Activated CD4-positive, alpha-beta T cell treated with anti-CD3 and anti-CD28 coated beads, Interleukin-2, amount 10 ng/mL, durations not matched to agents 7 days and 5 days (primary cell): ENCODE measurements at regions not wholly inside any gene's neighbourhood (a gene's known extent, or its start where the extent isn't known, plus 50 kb on each side); places are given as distances from the start of the nearest gene placed in this dataset.

Experiments used
- CTCF ChIA-PET: fragments of 350-600 bp; sonication (Branson Sonifier 250); formaldehyde crosslinking; loops from one replicate; lab custom pipeline; 2021; ENCODE audit warnings: antibody characterized with exemption; lab: Charles Lee
- POLR2A ChIA-PET: fragments of 350-600 bp; sonication (Branson Sonifier 250); formaldehyde crosslinking; loops from one replicate; lab custom pipeline; 2021; ENCODE audit warnings: antibody characterized with exemption; lab: Charles Lee
- DNase-seq: peaks from one replicate; pipeline ENCODE4 v3.0.0-alpha.2; 2020
- H3K27ac Mint-ChIP-seq: one replicate; pipeline ENCODE4 v1.8.0; 2021; ENCODE audit warnings: mild to moderate bottlenecking, moderate library complexity, mixed read lengths
- H3K27me3 Mint-ChIP-seq: one replicate; pipeline ENCODE4 v1.8.0; 2021; ENCODE audit warnings: mixed read lengths
- H3K36me3 Mint-ChIP-seq: one replicate; pipeline ENCODE4 v1.8.0; 2021; ENCODE audit warnings: low read depth, mixed read lengths
- H3K4me1 Mint-ChIP-seq: one replicate; pipeline ENCODE4 v1.8.0; 2021; ENCODE audit warnings: mixed read lengths
- H3K4me3 Mint-ChIP-seq: one replicate; pipeline ENCODE4 v1.8.0; 2021; ENCODE audit warnings: mild to moderate bottlenecking, moderate library complexity, mixed read lengths
- H3K9me3 Mint-ChIP-seq: one replicate; pipeline ENCODE4 v1.8.0; 2021; ENCODE audit warnings: mixed read lengths

DNA sequence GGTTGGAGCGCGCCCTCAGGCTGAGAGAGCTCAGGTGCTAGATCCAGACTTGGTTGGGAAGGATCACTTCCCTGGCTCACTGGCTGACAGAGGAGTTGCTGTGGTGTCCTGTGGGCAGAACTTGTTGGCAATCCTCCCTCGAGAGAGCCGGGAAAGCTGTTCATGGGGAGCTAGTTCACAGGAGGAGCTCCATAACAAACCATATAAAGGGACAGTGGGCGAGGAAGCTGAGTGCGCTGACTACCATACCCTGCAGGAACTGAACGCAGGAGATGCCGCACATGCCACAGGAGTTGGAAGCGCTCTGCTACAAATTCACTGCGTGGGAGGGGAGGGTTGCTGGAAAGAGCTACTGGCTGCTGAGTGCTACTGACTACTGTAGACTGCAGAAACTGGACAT, 243.2 kb downstream of the OGFRL1 start:
- Mint-ChIP-seq H3K4me3 (no peak overlapping the region), H3K27ac (no peak overlapping the region), H3K27me3 (peaks cover 2% of the 10 kb centered on the region), H3K4me1 (no peaks in the 10 kb centered on the region), H3K9me3 (no peaks in the 10 kb centered on the region), H3K36me3 (no peaks in the 10 kb centered on the region)
- DNase-seq, result no peak
- ChIA-PET POLR2A (interaction anchor here (0.6 kb wide), 1 partner anchor 58 kb away, joined by 6 read pairs; no protein-coding TSS in a partner anchor), CTCF (no interaction called here)

DNA sequence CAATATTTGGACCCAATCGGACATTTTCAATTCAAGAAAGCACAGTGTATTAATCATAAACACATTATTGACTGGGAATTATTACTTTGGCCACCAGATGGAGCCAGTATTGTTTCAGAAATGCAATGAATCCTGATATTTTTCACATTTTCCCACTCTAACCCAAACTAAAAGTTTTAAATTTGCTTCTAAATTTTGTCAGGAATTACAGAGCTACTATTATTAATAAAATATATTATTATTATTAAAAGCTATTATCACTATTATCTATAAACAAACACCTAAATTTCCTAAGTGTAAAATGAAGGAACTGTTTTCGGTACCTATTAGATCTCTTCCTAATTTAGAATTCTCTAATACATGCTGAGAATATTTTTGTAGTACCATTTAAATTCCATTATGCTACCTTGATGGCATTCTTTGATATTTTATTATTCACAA, 245.3 kb downstream of the OGFRL1 start:
- ChIA-PET POLR2A (no interaction called here), CTCF (no interaction called here)
- Mint-ChIP-seq H3K27me3 (peaks cover 2% of the 10 kb centered on the region), H3K4me3 (no peak overlapping the region), H3K36me3 (no peaks in the 10 kb centered on the region), H3K4me1 (no peaks in the 10 kb centered on the region), H3K9me3 (no peaks in the 10 kb centered on the region), H3K27ac (no peak overlapping the region)
- DNase-seq, result no peak

DNA sequence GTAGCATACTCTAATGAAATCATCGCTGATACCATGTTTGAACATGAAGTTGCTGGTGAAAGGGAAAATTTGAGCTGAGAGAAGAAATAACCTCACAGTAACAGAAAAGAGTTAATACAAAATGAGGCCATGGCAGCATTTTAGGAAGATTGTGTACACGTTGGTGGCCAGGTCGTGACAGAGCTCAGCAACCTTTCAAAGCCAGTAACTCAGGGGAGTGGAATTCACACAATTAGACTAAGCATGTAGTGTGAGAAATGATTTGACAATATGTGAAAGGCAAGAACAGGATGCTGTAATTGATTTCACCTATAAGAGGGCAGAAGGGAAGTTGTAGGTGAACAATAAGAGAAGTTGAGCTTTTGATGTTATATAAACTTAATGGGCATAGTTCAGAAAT, 246.3 kb downstream of the OGFRL1 start:
- peaks cover 2% of the 10 kb centered on the region for H3K27me3 Mint-ChIP-seq
- CTCF ChIA-PET, result no interaction called here
- no peaks in the 10 kb centered on the region for H3K4me1 Mint-ChIP-seq

DNA sequence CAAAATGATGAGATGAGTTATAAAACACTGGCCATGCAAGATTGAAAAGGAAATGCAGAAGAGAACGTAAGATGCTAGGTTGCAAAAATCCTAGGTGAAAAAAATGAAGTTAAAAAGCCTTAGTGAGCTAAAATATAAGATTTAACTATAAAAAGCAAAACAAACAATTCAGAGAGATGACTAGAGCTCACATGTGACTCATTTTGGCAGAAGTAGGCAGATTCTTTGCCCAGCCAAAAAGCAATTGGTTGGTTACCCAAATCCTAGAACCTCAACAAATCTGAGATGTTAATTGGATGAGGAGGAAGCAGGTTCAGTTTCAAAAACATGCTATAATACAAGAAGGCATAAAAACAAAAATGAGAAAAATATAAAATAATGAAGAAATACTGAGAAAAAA, 249.1 kb downstream of the OGFRL1 start:
- ChIA-PET POLR2A (no interaction called here), CTCF (no interaction called here)
- H3K9me3 Mint-ChIP-seq, result no peaks in the 10 kb centered on the region

More for the DNA sequence above, 246.3 kb downstream of the OGFRL1 start:
- Mint-ChIP-seq H3K36me3 (no peaks in the 10 kb centered on the region), H3K9me3 (no peaks in the 10 kb centered on the region), H3K27ac (no peak overlapping the region), H3K4me3 (no peak overlapping the region)
- POLR2A ChIA-PET, result no interaction called here
- DNase-seq, result no peak

GRCh38 chr6:71544028-71544427, 255.4 kb downstream of the OGFRL1 start:
- no peaks in the 10 kb centered on the region for H3K27me3 Mint-ChIP-seq
- H3K27ac Mint-ChIP-seq, result no peak overlapping the region
- no peaks in the 10 kb centered on the region for H3K9me3 Mint-ChIP-seq
- ChIA-PET CTCF (no interaction called here), POLR2A (no interaction called here)
- no peaks in the 10 kb centered on the region for H3K4me1 Mint-ChIP-seq
- no peaks in the 10 kb centered on the region for H3K36me3 Mint-ChIP-seq
- no peak overlapping the region for H3K4me3 Mint-ChIP-seq
- DNase-seq, result no peak

More for the DNA sequence above, 249.1 kb downstream of the OGFRL1 start:
- Mint-ChIP-seq H3K27me3 (peaks cover 2% of the 10 kb centered on the region), H3K36me3 (no peaks in the 10 kb centered on the region), H3K27ac (no peak overlapping the region), H3K4me3 (no peak overlapping the region), H3K4me1 (no peaks in the 10 kb centered on the region)
- no peak for DNase-seq

- H3K4me3 Mint-ChIP-seq, result no peak overlapping the region
- H3K27ac Mint-ChIP-seq, result no peak overlapping the region
- ChIA-PET CTCF (no interaction called here), POLR2A (no interaction called here)
- H3K27me3 Mint-ChIP-seq, result no peaks in the 10 kb centered on the region
- H3K9me3 Mint-ChIP-seq, result no peaks in the 10 kb centered on the region
- no peaks in the 10 kb centered on the region for H3K36me3 Mint-ChIP-seq
- DNase-seq, result no peak
- no peaks in the 10 kb centered on the region for H3K4me1 Mint-ChIP-seq
Measured at GRCh38 chr6:71544906-71545305, 256.3 kb downstream of the OGFRL1 start.

DNA sequence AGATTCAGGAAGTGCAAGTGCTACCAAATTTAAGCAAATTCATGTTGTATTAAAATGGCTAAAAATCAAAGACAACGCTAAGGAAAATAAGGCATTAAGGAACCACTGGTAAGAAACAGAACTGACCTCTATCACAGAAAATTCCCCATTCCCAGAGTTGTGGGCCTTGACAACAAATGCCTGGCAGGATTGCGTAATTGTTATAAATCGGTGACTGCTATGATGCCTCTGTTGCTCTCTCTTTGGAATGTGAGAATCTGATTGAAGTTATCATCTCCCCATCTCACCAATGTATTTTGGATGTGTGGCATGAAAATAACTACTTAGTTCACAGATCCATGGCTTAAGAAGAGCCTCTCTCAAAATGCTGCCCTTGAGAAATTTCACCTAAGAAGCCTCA, 257.3 kb downstream of the OGFRL1 start:
- no peak for DNase-seq
- H3K27me3 Mint-ChIP-seq, result no peaks in the 10 kb centered on the region
- H3K9me3 Mint-ChIP-seq, result no peaks in the 10 kb centered on the region
- POLR2A ChIA-PET, result no interaction called here
- H3K4me1 Mint-ChIP-seq, result no peaks in the 10 kb centered on the region
- no peak overlapping the region for H3K27ac Mint-ChIP-seq
- CTCF ChIA-PET, result no interaction called here
- H3K36me3 Mint-ChIP-seq, result no peaks in the 10 kb centered on the region
- no peak overlapping the region for H3K4me3 Mint-ChIP-seq

GRCh38 chr6:71551798-71552197, 263.2 kb downstream of the OGFRL1 start:
- CTCF ChIA-PET, result no interaction called here
- no peak overlapping the region for H3K4me3 Mint-ChIP-seq
- peaks cover 12% of the 10 kb centered on the region for H3K9me3 Mint-ChIP-seq
- no peaks in the 10 kb centered on the region for H3K4me1 Mint-ChIP-seq
- POLR2A ChIA-PET, result no interaction called here
- H3K36me3 Mint-ChIP-seq, result no peaks in the 10 kb centered on the region
- DNase-seq, result no peak
- no peaks in the 10 kb centered on the region for H3K27me3 Mint-ChIP-seq
- no peak overlapping the region for H3K27ac Mint-ChIP-seq

DNA sequence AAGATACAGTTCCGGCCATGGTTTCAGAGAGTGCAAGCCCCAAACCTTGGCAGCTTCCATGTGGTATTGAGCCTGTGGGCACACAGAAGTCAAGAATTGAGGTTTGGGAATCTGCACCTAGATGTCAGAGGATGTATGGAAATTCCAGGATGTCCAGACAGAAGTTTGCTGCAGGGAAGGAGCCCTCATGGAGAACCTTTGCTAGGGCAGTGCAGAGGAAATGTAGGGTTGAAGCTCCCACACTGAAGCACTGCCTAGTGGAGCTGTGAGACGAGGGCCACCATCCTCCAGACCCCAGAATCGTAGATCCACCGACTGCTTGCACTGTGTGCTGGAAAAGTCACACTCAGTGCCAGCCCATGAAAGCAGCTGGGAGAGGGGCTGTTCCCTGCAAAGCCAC, 267.5 kb downstream of the OGFRL1 start:
- ChIA-PET CTCF (no interaction called here), POLR2A (no interaction called here)
- Mint-ChIP-seq H3K27ac (no peak overlapping the region), H3K4me1 (no peaks in the 10 kb centered on the region), H3K27me3 (no peaks in the 10 kb centered on the region), H3K36me3 (no peaks in the 10 kb centered on the region), H3K4me3 (no peak overlapping the region), H3K9me3 (peaks cover 24% of the 10 kb centered on the region)
- DNase-seq, result no peak

- CTCF ChIA-PET, result no interaction called here
- H3K4me1 Mint-ChIP-seq, result no peaks in the 10 kb centered on the region
- no peak overlapping the region for H3K27ac Mint-ChIP-seq
- H3K4me3 Mint-ChIP-seq, result no peak overlapping the region
- no peaks in the 10 kb centered on the region for H3K27me3 Mint-ChIP-seq
- H3K36me3 Mint-ChIP-seq, result no peaks in the 10 kb centered on the region
- POLR2A ChIA-PET, result no interaction called here
- peaks cover 21% of the 10 kb centered on the region for H3K9me3 Mint-ChIP-seq
- DNase-seq, result no peak
Measured at GRCh38 chr6:71558974-71559373, 270.4 kb downstream of the OGFRL1 start.

DNA sequence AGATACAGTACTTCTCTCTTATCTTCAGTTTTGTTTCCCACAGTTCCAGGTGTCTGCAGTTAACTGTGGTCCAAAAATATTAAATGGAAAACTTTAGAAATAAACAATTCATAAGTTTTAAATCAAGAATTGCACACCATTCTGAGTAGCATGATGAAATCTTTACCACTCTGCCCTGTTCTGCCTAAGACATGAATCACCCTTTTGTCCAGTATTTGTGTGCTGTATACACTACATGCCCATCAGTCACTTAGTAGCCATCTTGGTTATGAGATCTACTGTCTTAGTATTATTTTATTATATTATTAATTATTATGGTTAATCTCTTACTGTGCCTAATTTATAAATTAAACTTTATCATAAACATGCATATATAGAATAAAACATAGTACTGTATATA, 279.0 kb downstream of the OGFRL1 start:
- Mint-ChIP-seq H3K27ac (no peak overlapping the region), H3K36me3 (no peaks in the 10 kb centered on the region), H3K4me3 (no peak overlapping the region), H3K27me3 (no peaks in the 10 kb centered on the region), H3K4me1 (no peaks in the 10 kb centered on the region), H3K9me3 (no peaks in the 10 kb centered on the region)
- no peak for DNase-seq
- CTCF ChIA-PET, result no interaction called here
- POLR2A ChIA-PET, result no interaction called here

DNA sequence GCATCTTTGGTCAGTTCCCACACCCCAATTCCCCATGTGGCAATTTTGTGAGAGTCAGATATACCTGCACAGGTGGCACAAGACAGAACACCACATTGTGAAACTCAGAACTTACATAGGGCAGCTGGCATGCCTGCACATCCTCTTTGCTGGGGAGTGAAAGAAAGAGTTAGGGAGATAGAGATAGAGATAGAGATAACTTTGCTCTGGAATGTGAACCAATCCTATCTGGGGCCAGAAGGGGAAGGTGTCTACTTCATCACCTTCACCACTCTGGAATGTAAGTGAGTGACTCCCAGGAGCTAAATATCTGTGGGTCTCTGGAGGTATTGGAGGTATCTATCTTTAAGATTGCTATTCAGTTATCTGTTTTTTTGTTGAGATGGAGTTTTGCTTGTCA, 289.2 kb downstream of the OGFRL1 start:
- POLR2A ChIA-PET, result no interaction called here
- no peaks in the 10 kb centered on the region for H3K9me3 Mint-ChIP-seq
- CTCF ChIA-PET, result no interaction called here
- no peak for DNase-seq
- H3K27ac Mint-ChIP-seq, result no peak overlapping the region
- H3K27me3 Mint-ChIP-seq, result no peaks in the 10 kb centered on the region
- H3K36me3 Mint-ChIP-seq, result no peaks in the 10 kb centered on the region
- no peak overlapping the region for H3K4me3 Mint-ChIP-seq
- H3K4me1 Mint-ChIP-seq, result no peaks in the 10 kb centered on the region

DNA sequence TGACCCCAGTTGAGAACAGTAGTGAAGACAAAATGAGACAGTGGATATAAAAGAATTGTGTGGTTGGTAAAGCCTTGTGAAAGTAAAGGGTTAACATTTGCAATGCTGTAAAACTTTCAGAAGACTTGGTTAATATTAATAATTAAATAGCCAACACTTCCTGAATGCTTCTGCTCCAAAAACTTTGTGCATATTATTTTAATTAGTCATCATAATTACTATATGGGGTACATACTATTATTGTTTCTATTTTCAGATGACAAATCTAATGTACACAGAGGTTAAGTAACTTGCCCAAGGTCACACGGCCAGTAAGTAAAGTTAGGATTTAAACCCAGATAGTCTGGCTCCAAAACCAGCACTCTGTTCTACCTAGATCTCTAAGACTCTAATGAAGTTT, 291.3 kb downstream of the OGFRL1 start:
- Mint-ChIP-seq H3K27ac (no peak overlapping the region), H3K27me3 (no peaks in the 10 kb centered on the region), H3K4me3 (no peak overlapping the region), H3K9me3 (no peaks in the 10 kb centered on the region), H3K4me1 (no peaks in the 10 kb centered on the region), H3K36me3 (no peaks in the 10 kb centered on the region)
- ChIA-PET CTCF (no interaction called here), POLR2A (no interaction called here)
- no peak for DNase-seq

GRCh38 chr6:71582820-71583219, 294.2 kb downstream of the OGFRL1 start:
- H3K27ac Mint-ChIP-seq, result no peak overlapping the region
- ChIA-PET CTCF (no interaction called here), POLR2A (no interaction called here)
- no peaks in the 10 kb centered on the region for H3K4me1 Mint-ChIP-seq
- H3K9me3 Mint-ChIP-seq, result no peaks in the 10 kb centered on the region
- H3K4me3 Mint-ChIP-seq, result no peak overlapping the region
- no peaks in the 10 kb centered on the region for H3K27me3 Mint-ChIP-seq
- DNase-seq, result no peak
- no peaks in the 10 kb centered on the region for H3K36me3 Mint-ChIP-seq
